ENCODE measurements at regions not wholly inside any gene's neighbourhood (a gene's known extent, or its start where the extent isn't known, plus 50 kb on each side); places are given as distances from the start of the nearest gene placed in this dataset.

GRCh38 chr1:14120895-14121294, 420.9 kb downstream of the PRDM2 start:
- Mint-ChIP-seq H3K4me1 (ENCODE audit: low read depth) (no peaks in the 10 kb centered on the region), H3K27ac (no peak overlapping the region), H3K27me3 (peaks cover 26% of the 10 kb centered on the region), H3K36me3 (ENCODE audit: low read depth) (no peaks in the 10 kb centered on the region), H3K9me3 (peaks cover 8% of the 10 kb centered on the region), H3K4me3 (no peak overlapping the region)
- no peak for DNase-seq

- H3K9me3 Mint-ChIP-seq = no peaks in the 10 kb centered on the region
- no peak overlapping the region for H3K4me3 Mint-ChIP-seq
- no peak for DNase-seq
- H3K4me1 Mint-ChIP-seq (ENCODE audit: low read depth) = no peaks in the 10 kb centered on the region
- H3K36me3 Mint-ChIP-seq (ENCODE audit: low read depth) = no peaks in the 10 kb centered on the region
- H3K27ac Mint-ChIP-seq = no peak overlapping the region
- peaks cover 3% of the 10 kb centered on the region for H3K27me3 Mint-ChIP-seq
Measured at GRCh38 chr1:14128096-14128495, 428.1 kb downstream of the PRDM2 start.

- H3K36me3 Mint-ChIP-seq (ENCODE audit: low read depth) = no peaks in the 10 kb centered on the region
- H3K4me3 Mint-ChIP-seq = no peak overlapping the region
- no peaks in the 10 kb centered on the region for H3K9me3 Mint-ChIP-seq
- H3K27ac Mint-ChIP-seq = no peak overlapping the region
- H3K4me1 Mint-ChIP-seq (ENCODE audit: low read depth) = no peaks in the 10 kb centered on the region
- peaks cover 3% of the 10 kb centered on the region for H3K27me3 Mint-ChIP-seq
- DNase-seq = no peak
Measured at GRCh38 chr1:14129009-14129408, 429.0 kb downstream of the PRDM2 start.

- no peak for DNase-seq
Measured at GRCh38 chr1:14135070-14135469, 435.1 kb downstream of the PRDM2 start.

GRCh38 chr1:14136152-14136763, 436.3 kb downstream of the PRDM2 start:
- no peaks in the 10 kb centered on the region for H3K27me3 Mint-ChIP-seq
- H3K4me1 Mint-ChIP-seq (ENCODE audit: low read depth) = no peaks in the 10 kb centered on the region
- no peak for DNase-seq
- H3K27ac Mint-ChIP-seq = no peak overlapping the region
- H3K9me3 Mint-ChIP-seq = no peaks in the 10 kb centered on the region
- no peak overlapping the region for H3K4me3 Mint-ChIP-seq
- no peaks in the 10 kb centered on the region for H3K36me3 Mint-ChIP-seq (ENCODE audit: low read depth)

More at GRCh38 chr1:14135070-14135469, 435.1 kb downstream of the PRDM2 start:
- Mint-ChIP-seq H3K36me3 (ENCODE audit: low read depth) (no peaks in the 10 kb centered on the region), H3K4me1 (ENCODE audit: low read depth) (no peaks in the 10 kb centered on the region), H3K27me3 (peaks cover 3% of the 10 kb centered on the region), H3K27ac (no peak overlapping the region), H3K9me3 (no peaks in the 10 kb centered on the region), H3K4me3 (no peak overlapping the region)

GRCh38 chr1:14136881-14137280, 436.9 kb downstream of the PRDM2 start:
- no peaks in the 10 kb centered on the region for H3K36me3 Mint-ChIP-seq (ENCODE audit: low read depth)
- no peak overlapping the region for H3K4me3 Mint-ChIP-seq
- no peaks in the 10 kb centered on the region for H3K9me3 Mint-ChIP-seq
- H3K27ac Mint-ChIP-seq = no peak overlapping the region
- DNase-seq = no peak
- H3K4me1 Mint-ChIP-seq (ENCODE audit: low read depth) = no peaks in the 10 kb centered on the region
- no peaks in the 10 kb centered on the region for H3K27me3 Mint-ChIP-seq

GRCh38 chr1:14137411-14138134, 437.6 kb downstream of the PRDM2 start:
- Mint-ChIP-seq H3K4me3 (no peak overlapping the region), H3K9me3 (no peaks in the 10 kb centered on the region)

GRCh38 chr1:14138135-14138506, 438.1 kb downstream of the PRDM2 start:
- Mint-ChIP-seq H3K4me3 (no peak overlapping the region), H3K27me3 (no peaks in the 10 kb centered on the region), H3K9me3 (no peaks in the 10 kb centered on the region), H3K36me3 (ENCODE audit: low read depth) (no peaks in the 10 kb centered on the region), H3K4me1 (ENCODE audit: low read depth) (no peaks in the 10 kb centered on the region), H3K27ac (no peak overlapping the region)
- no peak for DNase-seq

More at GRCh38 chr1:14137411-14138134, 437.6 kb downstream of the PRDM2 start:
- no peak overlapping the region for H3K27ac Mint-ChIP-seq
- DNase-seq = no peak
- H3K36me3 Mint-ChIP-seq (ENCODE audit: low read depth) = no peaks in the 10 kb centered on the region
- H3K4me1 Mint-ChIP-seq (ENCODE audit: low read depth) = no peaks in the 10 kb centered on the region
- no peaks in the 10 kb centered on the region for H3K27me3 Mint-ChIP-seq

- H3K36me3 Mint-ChIP-seq (ENCODE audit: low read depth) = no peaks in the 10 kb centered on the region
- peaks cover 4% of the 10 kb centered on the region for H3K27me3 Mint-ChIP-seq
- no peak overlapping the region for H3K4me3 Mint-ChIP-seq
- DNase-seq = no peak
- no peaks in the 10 kb centered on the region for H3K9me3 Mint-ChIP-seq
- no peak overlapping the region for H3K27ac Mint-ChIP-seq
- H3K4me1 Mint-ChIP-seq (ENCODE audit: low read depth) = no peaks in the 10 kb centered on the region
Measured at GRCh38 chr1:14138687-14139086, 438.7 kb downstream of the PRDM2 start.

GRCh38 chr1:14140831-14141401, 440.9 kb downstream of the PRDM2 start:
- H3K36me3 Mint-ChIP-seq (ENCODE audit: low read depth) = no peaks in the 10 kb centered on the region
- peaks cover 10% of the 10 kb centered on the region for H3K27me3 Mint-ChIP-seq
- H3K4me3 Mint-ChIP-seq = no peak overlapping the region
- H3K4me1 Mint-ChIP-seq (ENCODE audit: low read depth) = no peaks in the 10 kb centered on the region
- DNase-seq = no peak
- H3K27ac Mint-ChIP-seq = no peak overlapping the region
- no peaks in the 10 kb centered on the region for H3K9me3 Mint-ChIP-seq

GRCh38 chr1:14141656-14142055, 441.7 kb downstream of the PRDM2 start:
- Mint-ChIP-seq H3K9me3 (no peaks in the 10 kb centered on the region), H3K36me3 (ENCODE audit: low read depth) (no peaks in the 10 kb centered on the region), H3K27me3 (peaks cover 12% of the 10 kb centered on the region), H3K4me1 (ENCODE audit: low read depth) (no peaks in the 10 kb centered on the region), H3K27ac (no peak overlapping the region), H3K4me3 (no peak overlapping the region)
- no peak for DNase-seq

GRCh38 chr1:14142397-14143100, 442.6 kb downstream of the PRDM2 start:
- Mint-ChIP-seq H3K9me3 (no peaks in the 10 kb centered on the region), H3K4me1 (ENCODE audit: low read depth) (no peaks in the 10 kb centered on the region), H3K27me3 (peaks cover 12% of the 10 kb centered on the region), H3K27ac (no peak overlapping the region), H3K36me3 (ENCODE audit: low read depth) (no peaks in the 10 kb centered on the region), H3K4me3 (no peak overlapping the region)
- DNase-seq = no peak

- Mint-ChIP-seq H3K4me3 (no peak overlapping the region), H3K27me3 (peaks cover 12% of the 10 kb centered on the region), H3K4me1 (ENCODE audit: low read depth) (no peaks in the 10 kb centered on the region), H3K9me3 (no peaks in the 10 kb centered on the region), H3K27ac (no peak overlapping the region), H3K36me3 (ENCODE audit: low read depth) (no peaks in the 10 kb centered on the region)
- no peak for DNase-seq
Measured at GRCh38 chr1:14143777-14144176, 443.8 kb downstream of the PRDM2 start.

GRCh38 chr1:14148526-14148925, 448.5 kb downstream of the PRDM2 start:
- Mint-ChIP-seq H3K36me3 (ENCODE audit: low read depth) (no peaks in the 10 kb centered on the region), H3K27me3 (peaks cover 12% of the 10 kb centered on the region), H3K4me1 (ENCODE audit: low read depth) (no peaks in the 10 kb centered on the region), H3K9me3 (no peaks in the 10 kb centered on the region), H3K27ac (no peak overlapping the region), H3K4me3 (no peak overlapping the region)
- DNase-seq = no peak

- no peak for DNase-seq
- Mint-ChIP-seq H3K4me1 (ENCODE audit: low read depth) (no peaks in the 10 kb centered on the region), H3K9me3 (no peaks in the 10 kb centered on the region), H3K27me3 (peaks cover 12% of the 10 kb centered on the region), H3K27ac (no peak overlapping the region), H3K4me3 (no peak overlapping the region), H3K36me3 (ENCODE audit: low read depth) (no peaks in the 10 kb centered on the region)
Measured at GRCh38 chr1:14149431-14149830, 449.1 kb upstream of the KAZN start.
